Tibial nerve (tissue), 4 donors: ENCODE measurements at regions not wholly inside any gene's neighbourhood (a gene's known extent, or its start where the extent isn't known, plus 50 kb on each side); places are given as distances from the start of the nearest gene placed in this dataset.

ENCODE experiments used
- DNase-seq, 2 donors: peaks; one replicate each; pipeline ENCODE4 v3.0.0-alpha.2; 2019; ENCODE audit warnings: low spot score in 2 of 2
- H3K27ac ChIP-seq, 4 donors: fragments of 200-600 bp; sonication (generic) in 3 of 4; one replicate each; pipeline ENCODE4 v1.5.1; 2017 to 2019; ENCODE audit warnings: mild to moderate bottlenecking in 1 of 4
- H3K27me3 ChIP-seq, 2 donors: fragments of 200-600 bp; sonication (generic) in 1 of 2; one replicate each; pipeline versions ENCODE4 v1.5.1 to v1.6.0; 2017 to 2019
- H3K36me3 ChIP-seq, 3 donors: fragments of 200-600 bp; sonication (generic); one replicate each; pipeline ENCODE4 v1.5.1; 2018 to 2019
- H3K4me1 ChIP-seq, 4 donors: fragments of 200-600 bp; sonication (generic) in 3 of 4; one replicate each; pipeline ENCODE4 v1.5.1; 2017 to 2019
- H3K4me3 ChIP-seq, 4 donors: fragments of 200-600 bp; sonication (generic) in 3 of 4; one replicate each; pipeline ENCODE4 v1.5.1; 2017 to 2019; ENCODE audit warnings: mild to moderate bottlenecking in 1 of 4, moderate library complexity in 1 of 4
- H3K9me3 ChIP-seq, 4 donors: fragments of 200-600 bp; sonication (generic) in 3 of 4; one replicate each; pipeline ENCODE4 v1.5.1; 2017 to 2019
- EP300 ChIP-seq, 2 donors: sonication (generic); formaldehyde crosslinking; IDR thresholded peaks; one replicate each; pipeline ENCODE4 v1.6.1; 2017; ENCODE audit warnings: antibody characterized with exemption in 2 of 2, mild to moderate bottlenecking in 1 of 2
- POLR2A ChIP-seq, 2 donors: fragments of 450-650 bp; IDR thresholded peaks; one replicate each; pipeline ENCODE4 v1.6.1; 2017; ENCODE audit warnings: antibody characterized with exemption in 2 of 2, mild to moderate bottlenecking in 2 of 2, moderate library complexity in 2 of 2
- WGBS, 2 donors: methylation state at CpG; one replicate each; pipeline ENCODE4 v1.1.5; 2018; 5-methylcytosine and 5-hydroxymethylcytosine counted together
- TF ChIP-seq, protein P1 (sequence below), 5 experiments: fragments of 200-600 bp in 3 of 5; fragments of 450-650 bp in 2 of 5; sonication (generic) in 3 of 5; IDR thresholded peaks; one replicate each; pipeline ENCODE4 v1.5.1; 2016 to 2019; ENCODE audit warnings: antibody characterized with exemption in 5 of 5, mild to moderate bottlenecking in 3 of 5, moderate library complexity in 2 of 5

DNA sequence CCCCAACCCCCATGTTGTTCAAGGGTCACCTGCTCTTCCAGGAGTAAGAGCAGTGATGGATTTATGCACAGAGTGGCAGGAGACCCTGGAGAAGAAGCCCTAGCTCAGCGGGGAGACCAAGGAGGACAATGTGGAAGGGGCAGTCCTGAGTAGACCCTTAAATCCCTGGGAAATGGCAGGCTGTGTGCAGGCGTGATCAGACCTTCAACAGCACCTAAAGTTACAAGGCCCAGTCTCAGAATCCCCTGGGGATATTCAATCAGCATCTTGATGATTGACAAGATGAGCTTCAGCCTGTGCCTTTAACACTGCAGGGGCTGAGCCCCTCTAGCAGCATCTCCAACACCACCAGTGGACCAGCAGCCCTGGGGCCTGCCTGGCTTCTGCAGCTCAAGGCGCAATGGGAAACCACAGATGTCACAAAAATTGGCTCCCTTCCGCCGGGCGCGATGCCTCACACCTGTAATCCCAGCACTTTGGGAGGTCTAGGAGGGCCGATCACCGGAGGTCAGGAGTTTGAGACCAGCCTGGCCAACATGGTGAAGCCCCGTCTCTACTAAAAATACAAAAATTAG is 60.4 kb downstream of the IRF2BP2 start:
- DNase-seq = no peak
- TF ChIP-seq EP300 (IDR thresholded peaks at IDR 0.05) = no peak
- TF ChIP-seq, protein P1, sequence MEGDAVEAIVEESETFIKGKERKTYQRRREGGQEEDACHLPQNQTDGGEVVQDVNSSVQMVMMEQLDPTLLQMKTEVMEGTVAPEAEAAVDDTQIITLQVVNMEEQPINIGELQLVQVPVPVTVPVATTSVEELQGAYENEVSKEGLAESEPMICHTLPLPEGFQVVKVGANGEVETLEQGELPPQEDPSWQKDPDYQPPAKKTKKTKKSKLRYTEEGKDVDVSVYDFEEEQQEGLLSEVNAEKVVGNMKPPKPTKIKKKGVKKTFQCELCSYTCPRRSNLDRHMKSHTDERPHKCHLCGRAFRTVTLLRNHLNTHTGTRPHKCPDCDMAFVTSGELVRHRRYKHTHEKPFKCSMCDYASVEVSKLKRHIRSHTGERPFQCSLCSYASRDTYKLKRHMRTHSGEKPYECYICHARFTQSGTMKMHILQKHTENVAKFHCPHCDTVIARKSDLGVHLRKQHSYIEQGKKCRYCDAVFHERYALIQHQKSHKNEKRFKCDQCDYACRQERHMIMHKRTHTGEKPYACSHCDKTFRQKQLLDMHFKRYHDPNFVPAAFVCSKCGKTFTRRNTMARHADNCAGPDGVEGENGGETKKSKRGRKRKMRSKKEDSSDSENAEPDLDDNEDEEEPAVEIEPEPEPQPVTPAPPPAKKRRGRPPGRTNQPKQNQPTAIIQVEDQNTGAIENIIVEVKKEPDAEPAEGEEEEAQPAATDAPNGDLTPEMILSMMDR (IDR thresholded peaks at IDR 0.05) = no peak
- no peak for TF ChIP-seq POLR2A (IDR thresholded peaks at IDR 0.05)
- Histone ChIP-seq H3K4me3 (no peak overlapping the region), H3K4me1 (peaks cover 0 to 22% (median 9%) of the 10 kb centered on the region in 4 donors), H3K27ac (no peak overlapping the region), H3K36me3 (no peaks in the 10 kb centered on the region), H3K9me3 (no peaks in the 10 kb centered on the region), H3K27me3 (no peaks in the 10 kb centered on the region)
- WGBS, 2 donors = 95 to 96% methylated on average over 10 of the region's 10 CpGs

DNA sequence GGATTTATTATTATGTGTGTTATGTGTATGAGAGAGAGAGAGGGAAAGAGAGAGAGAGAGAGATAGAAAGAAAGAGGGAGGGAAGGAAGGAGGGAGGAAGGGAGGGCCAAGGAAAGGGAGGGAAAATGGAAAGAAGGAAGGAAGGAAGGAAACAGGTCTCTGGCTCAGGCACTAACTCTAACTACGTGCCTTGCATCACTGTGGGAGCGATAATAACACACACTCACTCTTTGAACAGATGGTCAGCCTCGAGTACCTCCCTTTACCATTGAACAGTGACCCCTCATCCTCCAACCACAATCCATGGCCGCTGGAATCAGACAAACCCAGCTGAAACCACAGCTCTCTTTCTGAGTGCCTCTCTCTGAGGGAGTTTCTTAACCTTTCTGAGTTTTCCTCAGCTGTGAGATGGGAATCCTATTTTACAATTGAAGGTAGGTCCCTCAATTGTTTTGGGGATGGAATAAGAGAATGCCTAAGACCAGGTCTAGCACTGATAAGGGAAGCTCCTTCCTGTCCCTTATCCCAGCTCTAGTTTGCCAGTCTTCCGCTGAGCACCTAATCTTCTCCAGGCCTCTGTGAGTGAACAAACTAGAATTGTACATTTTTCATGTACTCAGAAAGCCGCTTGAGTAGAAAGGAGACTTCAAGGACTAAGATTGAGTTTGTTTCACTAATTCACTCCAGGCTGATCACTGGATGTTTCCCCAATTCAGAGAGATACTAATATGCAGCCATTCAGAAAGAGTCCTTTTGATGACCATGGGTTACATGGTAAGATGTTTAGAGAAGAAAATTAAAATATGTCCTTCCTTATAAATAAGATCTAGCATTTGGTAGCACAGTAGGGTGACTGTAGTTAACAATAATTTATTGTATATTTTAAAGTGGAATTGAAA is 62.8 kb downstream of the IRF2BP2 start:
- no peak for DNase-seq
- Histone ChIP-seq H3K27ac (peak overlapping the region in 2 of 4 donors; percentile 43 to 88), H3K36me3 (no peaks in the 10 kb centered on the region), H3K27me3 (no peaks in the 10 kb centered on the region), H3K4me1 (peaks cover 5 to 33% (median 15%) of the 10 kb centered on the region in 4 donors), H3K9me3 (no peaks in the 10 kb centered on the region), H3K4me3 (no peak overlapping the region)
- no peak for TF ChIP-seq POLR2A (IDR thresholded peaks at IDR 0.05)
- TF ChIP-seq, protein P1 (IDR thresholded peaks at IDR 0.05) = no peak
- no peak for TF ChIP-seq EP300 (IDR thresholded peaks at IDR 0.05)
- 66 to 67% methylated on average over 6 of the region's 6 CpGs for WGBS, 2 donors

DNA sequence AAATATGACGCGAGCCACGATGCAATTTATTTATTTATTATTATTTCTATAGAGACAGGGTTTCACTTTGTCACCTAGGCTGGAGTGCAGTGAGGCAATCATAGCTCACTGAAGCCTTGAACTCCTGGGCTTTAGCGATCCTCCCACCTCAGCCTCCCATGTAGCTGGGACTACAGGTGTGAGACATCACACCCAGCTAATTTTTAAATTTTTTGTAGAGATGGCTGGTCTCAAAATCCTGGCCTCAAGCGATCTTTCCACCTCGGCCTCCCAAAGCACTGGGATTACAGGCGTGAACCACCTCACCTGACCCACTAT is 63.6 kb downstream of the IRF2BP2 start:
- H3K4me1 ChIP-seq = peaks cover 5 to 33% (median 15%) of the 10 kb centered on the region in 4 donors

DNA sequence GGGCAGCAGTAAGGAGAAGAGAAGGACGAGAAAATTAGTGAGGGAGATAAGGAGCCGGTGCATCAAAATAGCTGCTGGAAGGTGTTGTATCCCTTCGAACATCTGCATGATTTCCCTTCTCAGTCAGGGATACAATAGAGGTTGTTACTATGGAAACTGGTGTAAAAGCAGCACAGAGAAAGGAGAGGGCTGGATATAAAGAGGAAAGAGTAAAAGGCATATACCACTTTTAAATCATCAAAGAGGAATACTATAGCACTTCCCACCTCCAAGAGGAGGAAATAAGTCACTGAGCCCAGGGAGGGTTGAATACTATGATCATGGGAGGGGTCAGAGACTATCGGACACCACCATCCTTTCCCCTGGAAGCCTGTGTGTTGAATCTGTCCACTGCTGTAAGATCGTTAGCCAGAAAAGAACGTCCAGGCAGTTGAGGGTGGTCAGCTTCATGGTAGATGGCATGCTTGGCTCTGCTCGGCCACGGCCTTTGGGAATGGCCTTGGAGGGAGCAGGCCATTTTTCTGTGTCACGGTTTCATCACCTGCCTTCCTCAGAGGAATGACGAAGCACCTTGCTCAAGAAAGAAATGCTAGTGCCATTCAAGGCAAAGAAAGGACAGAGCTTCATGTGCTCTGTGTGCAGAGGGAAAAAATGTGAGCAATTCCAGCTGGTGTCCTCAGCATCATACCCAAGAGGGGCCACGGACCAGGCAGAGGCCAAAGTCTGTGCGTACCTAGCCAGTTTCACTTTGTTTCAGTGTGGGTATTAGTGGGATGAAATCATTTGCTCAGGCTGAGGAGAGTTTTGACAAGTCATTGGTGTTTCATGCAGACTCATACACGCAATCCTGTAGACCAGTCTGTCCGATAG is 64.2 kb downstream of the IRF2BP2 start:
- TF ChIP-seq EP300 (IDR thresholded peaks at IDR 0.05) = no peak
- no peak for TF ChIP-seq POLR2A (IDR thresholded peaks at IDR 0.05)
- TF ChIP-seq, protein P1 (IDR thresholded peaks at IDR 0.05) = no peak
- H3K4me1 ChIP-seq = peaks cover 5 to 33% (median 16%) of the 10 kb centered on the region in 4 donors
- WGBS, 2 donors = 83 to 86% methylated on average over 14 of the region's 14 CpGs

More for the DNA sequence above, 63.6 kb downstream of the IRF2BP2 start:
- TF ChIP-seq, protein P1 (IDR thresholded peaks at IDR 0.05) = no peak
- no peak for TF ChIP-seq EP300 (IDR thresholded peaks at IDR 0.05)
- TF ChIP-seq POLR2A (IDR thresholded peaks at IDR 0.05) = no peak
- Histone ChIP-seq H3K4me3 (no peak overlapping the region), H3K36me3 (no peaks in the 10 kb centered on the region), H3K9me3 (no peaks in the 10 kb centered on the region), H3K27me3 (no peaks in the 10 kb centered on the region), H3K27ac (peak overlapping the region in 2 of 4 donors; percentile 43 to 88)
- WGBS, 2 donors = 94 to 95% methylated on average over 7 of the region's 7 CpGs
- DNase-seq = no peak

More for the DNA sequence above, 64.2 kb downstream of the IRF2BP2 start:
- Histone ChIP-seq H3K9me3 (no peaks in the 10 kb centered on the region), H3K27ac (peak overlapping the region; percentile 1 to 88 (median 77)), H3K27me3 (no peaks in the 10 kb centered on the region), H3K36me3 (no peaks in the 10 kb centered on the region), H3K4me3 (no peak overlapping the region)
- DNase-seq = no peak
